Ishikawa (cell line): ENCODE measurements at regions not wholly inside any gene's neighbourhood (a gene's known extent, or its start where the extent isn't known, plus 50 kb on each side); places are given as distances from the start of the nearest gene placed in this dataset.

Experiments
- CEBPB ChIP-seq: IDR thresholded peaks from 2 replicates; pipeline ENCODE4 v1.6.1; 2012
- CREB1 ChIP-seq: IDR thresholded peaks from 2 replicates; pipeline ENCODE4 v1.6.1; 2012; ENCODE audit warnings: low read depth
- EP300 ChIP-seq: IDR thresholded peaks from 2 replicates; pipeline ENCODE4 v1.6.1; 2012; ENCODE audit warnings: borderline replicate concordance
- FOXM1 ChIP-seq: IDR thresholded peaks from 2 replicates; pipeline ENCODE4 v1.6.1; 2012; ENCODE audit warnings: low read depth, borderline replicate concordance
- RAD21 ChIP-seq: IDR thresholded peaks from 2 replicates; pipeline ENCODE4 v1.6.1; 2012; ENCODE audit warnings: low read depth
- REST ChIP-seq: IDR thresholded peaks from 2 replicates; pipeline ENCODE4 v1.6.1; 2012; ENCODE audit warnings: low read depth, mild to moderate bottlenecking
- TAF1 ChIP-seq: IDR thresholded peaks from 2 replicates; pipeline ENCODE4 v1.6.1; 2012; ENCODE audit warnings: low read depth, mild to moderate bottlenecking

GRCh38 chr9:118439441-118439840 lies 735.2 kb downstream of the TLR4 start:
- TF ChIP-seq CREB1 (no peak), EP300 (no peak), TAF1 (no peak), REST (no peak), RAD21 (no peak), FOXM1 (no peak), CEBPB (no peak)
